ENCODE measurements at regions not wholly inside any gene's neighbourhood (a gene's known extent, or its start where the extent isn't known, plus 50 kb on each side); places are given as distances from the start of the nearest gene placed in this dataset.

DNA sequence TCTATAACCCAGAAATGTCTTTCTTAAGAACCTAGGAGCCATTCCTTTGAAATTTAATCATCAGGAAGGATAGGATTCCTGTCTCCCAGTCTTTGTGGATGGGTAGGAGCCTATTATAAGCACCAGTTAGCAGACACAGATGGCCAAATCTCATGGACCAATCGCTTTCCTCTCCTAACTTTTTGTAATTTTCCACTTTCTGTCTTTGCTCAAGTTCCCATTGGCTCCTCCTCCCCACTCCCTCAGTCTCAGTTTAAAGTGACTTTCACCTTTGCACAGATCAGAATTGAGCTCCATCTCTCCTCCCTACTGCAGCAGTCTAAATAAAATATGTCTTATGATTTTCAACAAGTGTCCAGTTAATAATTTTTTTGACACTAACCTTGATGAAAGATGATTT, 192.3 kb downstream of the HS3ST3A1 start:
- Histone ChIP-seq H3K9me3 (ENCODE audit: insufficient read depth, low read depth, low read length) (no peaks in the 10 kb centered on the region), H3K36me3 (ENCODE audit: insufficient read depth, low read length) (no peaks in the 10 kb centered on the region), H3K79me2 (ENCODE audit: insufficient read depth, low read length) (no peaks in the 10 kb centered on the region), H2AFZ (ENCODE audit: low read length) (no peak overlapping the region), H3K4me3 (ENCODE audit: low read length, poor library complexity, severe bottlenecking) (no peak overlapping the region), H3K4me2 (ENCODE audit: low read depth, low read length, poor library complexity, severe bottlenecking) (no peak overlapping the region), H3K9me2 (replicated peaks; ENCODE audit: low read depth, low read length) (no peaks in the 10 kb centered on the region), H3K4me1 (ENCODE audit: insufficient read depth, low read length, poor library complexity, severe bottlenecking) (no peaks in the 10 kb centered on the region), H3F3A (ENCODE audit: low read depth) (no peaks in the 10 kb centered on the region), H4K20me1 (ENCODE audit: insufficient read depth, low read length, poor library complexity, severe bottlenecking) (no peaks in the 10 kb centered on the region), H3K9ac (ENCODE audit: low read depth, low read length, poor library complexity, severe bottlenecking) (no peak overlapping the region), H3K27me3 (ENCODE audit: insufficient read depth, low read length, poor library complexity, severe bottlenecking) (no peaks in the 10 kb centered on the region)
- TF ChIP-seq, protein P1, sequence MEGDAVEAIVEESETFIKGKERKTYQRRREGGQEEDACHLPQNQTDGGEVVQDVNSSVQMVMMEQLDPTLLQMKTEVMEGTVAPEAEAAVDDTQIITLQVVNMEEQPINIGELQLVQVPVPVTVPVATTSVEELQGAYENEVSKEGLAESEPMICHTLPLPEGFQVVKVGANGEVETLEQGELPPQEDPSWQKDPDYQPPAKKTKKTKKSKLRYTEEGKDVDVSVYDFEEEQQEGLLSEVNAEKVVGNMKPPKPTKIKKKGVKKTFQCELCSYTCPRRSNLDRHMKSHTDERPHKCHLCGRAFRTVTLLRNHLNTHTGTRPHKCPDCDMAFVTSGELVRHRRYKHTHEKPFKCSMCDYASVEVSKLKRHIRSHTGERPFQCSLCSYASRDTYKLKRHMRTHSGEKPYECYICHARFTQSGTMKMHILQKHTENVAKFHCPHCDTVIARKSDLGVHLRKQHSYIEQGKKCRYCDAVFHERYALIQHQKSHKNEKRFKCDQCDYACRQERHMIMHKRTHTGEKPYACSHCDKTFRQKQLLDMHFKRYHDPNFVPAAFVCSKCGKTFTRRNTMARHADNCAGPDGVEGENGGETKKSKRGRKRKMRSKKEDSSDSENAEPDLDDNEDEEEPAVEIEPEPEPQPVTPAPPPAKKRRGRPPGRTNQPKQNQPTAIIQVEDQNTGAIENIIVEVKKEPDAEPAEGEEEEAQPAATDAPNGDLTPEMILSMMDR (conservative IDR thresholded peaks at IDR 0.05; ENCODE audit: low read length) = no peak
- TF ChIP-seq EZH2phosphoT487 (IDR thresholded peaks at IDR 0.05; ENCODE audit: borderline replicate concordance) = no peak

DNA sequence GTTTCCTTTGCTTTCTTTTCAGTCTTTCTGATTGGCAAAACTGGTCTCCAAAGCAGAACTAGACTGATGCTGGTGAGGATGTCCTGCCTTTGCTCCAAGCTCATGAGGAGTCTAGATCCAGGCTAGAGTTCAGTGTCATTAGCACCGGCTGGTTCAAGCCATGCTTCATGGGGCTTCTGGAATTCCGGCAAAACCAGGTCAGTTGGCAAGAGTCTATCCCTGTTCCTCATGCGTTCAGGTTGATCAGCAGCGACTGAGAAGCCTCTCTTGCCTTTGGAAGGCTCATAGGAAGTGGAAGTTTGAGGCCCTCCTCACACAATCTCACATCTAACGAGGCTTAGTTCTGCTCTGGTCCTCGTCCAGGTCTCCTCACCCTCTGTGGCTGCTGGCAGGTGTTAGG, 194.3 kb downstream of the HS3ST3A1 start:
- TF ChIP-seq EZH2phosphoT487 (IDR thresholded peaks at IDR 0.05; ENCODE audit: borderline replicate concordance) = no peak
- TF ChIP-seq, protein P1 (conservative IDR thresholded peaks at IDR 0.05; ENCODE audit: low read length) = no peak
- no peaks in the 10 kb centered on the region for H3K79me2 ChIP-seq (ENCODE audit: insufficient read depth, low read length)
- no peak overlapping the region for H3K4me2 ChIP-seq (ENCODE audit: low read depth, low read length, poor library complexity, severe bottlenecking)
- no peaks in the 10 kb centered on the region for H3K36me3 ChIP-seq (ENCODE audit: insufficient read depth, low read length)
- no peaks in the 10 kb centered on the region for H3K9me3 ChIP-seq (ENCODE audit: insufficient read depth, low read depth, low read length)
- no peaks in the 10 kb centered on the region for H3K9me2 ChIP-seq (replicated peaks; ENCODE audit: low read depth, low read length)
- H4K20me1 ChIP-seq (ENCODE audit: insufficient read depth, low read length, poor library complexity, severe bottlenecking) = no peaks in the 10 kb centered on the region
- no peaks in the 10 kb centered on the region for H3K4me1 ChIP-seq (ENCODE audit: insufficient read depth, low read length, poor library complexity, severe bottlenecking)
- H3K4me3 ChIP-seq (ENCODE audit: low read length, poor library complexity, severe bottlenecking) = no peak overlapping the region
- H3F3A ChIP-seq (ENCODE audit: low read depth) = no peaks in the 10 kb centered on the region
- no peak overlapping the region for H2AFZ ChIP-seq (ENCODE audit: low read length)
- no peak overlapping the region for H3K9ac ChIP-seq (ENCODE audit: low read depth, low read length, poor library complexity, severe bottlenecking)
- H3K27me3 ChIP-seq (ENCODE audit: insufficient read depth, low read length, poor library complexity, severe bottlenecking) = no peaks in the 10 kb centered on the region

- Histone ChIP-seq H3K79me2 (ENCODE audit: insufficient read depth, low read length) (no peaks in the 10 kb centered on the region), H3K4me3 (ENCODE audit: low read length, poor library complexity, severe bottlenecking) (no peak overlapping the region), H4K20me1 (ENCODE audit: insufficient read depth, low read length, poor library complexity, severe bottlenecking) (no peaks in the 10 kb centered on the region), H3K36me3 (ENCODE audit: insufficient read depth, low read length) (no peaks in the 10 kb centered on the region), H3F3A (ENCODE audit: low read depth) (no peaks in the 10 kb centered on the region), H2AFZ (ENCODE audit: low read length) (no peak overlapping the region), H3K27me3 (ENCODE audit: insufficient read depth, low read length, poor library complexity, severe bottlenecking) (no peaks in the 10 kb centered on the region), H3K9me2 (replicated peaks; ENCODE audit: low read depth, low read length) (no peaks in the 10 kb centered on the region), H3K9me3 (ENCODE audit: insufficient read depth, low read depth, low read length) (no peaks in the 10 kb centered on the region), H3K4me2 (ENCODE audit: low read depth, low read length, poor library complexity, severe bottlenecking) (no peak overlapping the region), H3K4me1 (ENCODE audit: insufficient read depth, low read length, poor library complexity, severe bottlenecking) (no peaks in the 10 kb centered on the region), H3K9ac (ENCODE audit: low read depth, low read length, poor library complexity, severe bottlenecking) (no peak overlapping the region)
- TF ChIP-seq, protein P1 (conservative IDR thresholded peaks at IDR 0.05; ENCODE audit: low read length) = no peak
Observed at GRCh38 chr17:13405807-13406206, 195.9 kb downstream of the HS3ST3A1 start.
